Body of pancreas (tissue), 4 donors: ENCODE measurements at regions not wholly inside any gene's neighbourhood (a gene's known extent, or its start where the extent isn't known, plus 50 kb on each side); places are given as distances from the start of the nearest gene placed in this dataset.

ENCODE experiments used
- ATAC-seq: fragments of 150-250 bp; one replicate; pipeline ENCODE4 v1.9.1; 2016
- DNase-seq, 4 donors: peaks; one replicate each; pipeline ENCODE4 v3.0.0-alpha.2; 2019
- H3K27ac ChIP-seq, 4 donors: fragments of 200-600 bp; sonication (generic); 1 replicate in 3 of 4; 2 replicates in 1 of 4; pipeline versions ENCODE4 v1.5.1 to v1.6.1; 2016 to 2019; ENCODE audit warnings: mild to moderate bottlenecking in 1 of 4, mixed read lengths in 1 of 4, moderate library complexity in 1 of 4
- H3K27me3 ChIP-seq, 2 donors: fragments of 200-600 bp; sonication (generic); one replicate each; pipeline ENCODE4 v1.6.0; 2016; ENCODE audit warnings: mild to moderate bottlenecking in 1 of 2
- H3K36me3 ChIP-seq, 2 donors: fragments of 200-600 bp; sonication (generic); replicated peaks in 1 of 2; 2 replicates each; pipeline ENCODE4 v1.5.1; 2016; ENCODE audit warnings: low read depth in 2 of 2; ENCODE audit not compliant: insufficient read depth in 1 of 2
- H3K4me1 ChIP-seq: fragments of 200-600 bp; sonication (generic); one replicate; pipeline ENCODE4 v1.6.0; 2016
- H3K4me3 ChIP-seq, 2 donors: fragments of 200-600 bp; sonication (generic); 1 replicate in 1 of 2; 2 replicates in 1 of 2; pipeline ENCODE4 v1.5.1; 2016 to 2019
- H3K9me3 ChIP-seq, 3 donors: fragments of 200-600 bp; sonication (generic); 1 replicate in 2 of 3; 2 replicates in 1 of 3; pipeline ENCODE4 v1.5.1; 2016
- POLR2A ChIP-seq, 3 donors: fragments of 450-650 bp; IDR thresholded peaks; one replicate each; pipeline ENCODE4 v1.6.1; 2016; ENCODE audit warnings: antibody characterized with exemption in 3 of 3, mild to moderate bottlenecking in 2 of 3
- WGBS, 2 donors: methylation state at CpG; one replicate each; pipeline ENCODE4 v1.1.5; 2017; 5-methylcytosine and 5-hydroxymethylcytosine counted together
- intact Hi-C: fragments of 100-400 bp; cut with DNase I; formaldehyde crosslinking; loops from one replicate; pipeline ENCODE4 v1.15.1; 2023
- TF ChIP-seq, protein P1 (sequence below), 7 experiments: fragments of 450-650 bp in 4 of 7; fragments of 200-600 bp in 3 of 7; sonication (generic) in 3 of 7; IDR thresholded peaks; one replicate each; pipeline ENCODE4 v1.5.1; 2016 to 2019; ENCODE audit warnings: antibody characterized with exemption in 7 of 7

DNA sequence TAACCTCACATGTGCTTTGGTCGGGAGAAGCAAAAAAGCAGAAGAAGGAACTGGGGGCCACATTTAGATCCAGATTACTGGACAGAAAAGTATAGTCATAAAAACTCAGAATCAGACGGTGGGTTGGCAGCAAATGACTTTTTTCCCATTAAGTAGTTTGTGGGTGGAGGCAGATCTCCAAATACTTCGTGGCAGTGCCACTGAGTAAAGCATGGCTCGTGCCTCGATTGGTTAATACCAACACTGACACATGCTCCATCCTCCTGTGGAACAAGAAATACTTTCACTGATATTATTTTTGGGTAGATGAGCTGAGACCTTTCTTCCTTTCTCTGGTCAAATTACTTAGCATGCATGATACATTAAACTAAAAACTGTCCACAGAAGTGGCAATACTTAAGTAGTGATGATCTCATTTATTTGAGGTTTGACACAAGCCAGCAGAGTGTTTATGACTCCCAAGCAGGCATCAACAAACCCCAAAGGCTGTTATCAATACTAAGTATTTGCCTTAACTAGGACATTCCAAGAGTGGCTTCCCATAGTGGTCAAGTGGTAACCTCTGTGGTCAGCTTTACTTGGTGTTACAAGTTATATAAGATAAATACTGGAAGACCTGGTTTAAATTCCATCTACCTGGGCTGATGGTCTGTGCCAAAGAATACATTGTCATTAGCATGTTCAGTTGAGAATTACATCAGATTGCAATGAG, 500.0 kb upstream of the RUNX1 start:
- 83 to 92% methylated on average over 5 of the region's 5 CpGs for WGBS, 2 donors
- H3K27me3 ChIP-seq = no peaks in the 10 kb centered on the region
- H3K4me3 ChIP-seq = no peak overlapping the region
- H3K4me1 ChIP-seq = peaks cover 16% of the 10 kb centered on the region
- no peak for ATAC-seq
- H3K27ac ChIP-seq = no peak overlapping the region
- DNase-seq = no peak
- H3K36me3 ChIP-seq = no peaks in the 10 kb centered on the region
- no peak for TF ChIP-seq POLR2A (IDR thresholded peaks at IDR 0.05)
- TF ChIP-seq, protein P1, sequence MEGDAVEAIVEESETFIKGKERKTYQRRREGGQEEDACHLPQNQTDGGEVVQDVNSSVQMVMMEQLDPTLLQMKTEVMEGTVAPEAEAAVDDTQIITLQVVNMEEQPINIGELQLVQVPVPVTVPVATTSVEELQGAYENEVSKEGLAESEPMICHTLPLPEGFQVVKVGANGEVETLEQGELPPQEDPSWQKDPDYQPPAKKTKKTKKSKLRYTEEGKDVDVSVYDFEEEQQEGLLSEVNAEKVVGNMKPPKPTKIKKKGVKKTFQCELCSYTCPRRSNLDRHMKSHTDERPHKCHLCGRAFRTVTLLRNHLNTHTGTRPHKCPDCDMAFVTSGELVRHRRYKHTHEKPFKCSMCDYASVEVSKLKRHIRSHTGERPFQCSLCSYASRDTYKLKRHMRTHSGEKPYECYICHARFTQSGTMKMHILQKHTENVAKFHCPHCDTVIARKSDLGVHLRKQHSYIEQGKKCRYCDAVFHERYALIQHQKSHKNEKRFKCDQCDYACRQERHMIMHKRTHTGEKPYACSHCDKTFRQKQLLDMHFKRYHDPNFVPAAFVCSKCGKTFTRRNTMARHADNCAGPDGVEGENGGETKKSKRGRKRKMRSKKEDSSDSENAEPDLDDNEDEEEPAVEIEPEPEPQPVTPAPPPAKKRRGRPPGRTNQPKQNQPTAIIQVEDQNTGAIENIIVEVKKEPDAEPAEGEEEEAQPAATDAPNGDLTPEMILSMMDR (IDR thresholded peaks at IDR 0.05) = no peak
- no peaks in the 10 kb centered on the region for H3K9me3 ChIP-seq
- intact Hi-C loops = no loop called here

DNA sequence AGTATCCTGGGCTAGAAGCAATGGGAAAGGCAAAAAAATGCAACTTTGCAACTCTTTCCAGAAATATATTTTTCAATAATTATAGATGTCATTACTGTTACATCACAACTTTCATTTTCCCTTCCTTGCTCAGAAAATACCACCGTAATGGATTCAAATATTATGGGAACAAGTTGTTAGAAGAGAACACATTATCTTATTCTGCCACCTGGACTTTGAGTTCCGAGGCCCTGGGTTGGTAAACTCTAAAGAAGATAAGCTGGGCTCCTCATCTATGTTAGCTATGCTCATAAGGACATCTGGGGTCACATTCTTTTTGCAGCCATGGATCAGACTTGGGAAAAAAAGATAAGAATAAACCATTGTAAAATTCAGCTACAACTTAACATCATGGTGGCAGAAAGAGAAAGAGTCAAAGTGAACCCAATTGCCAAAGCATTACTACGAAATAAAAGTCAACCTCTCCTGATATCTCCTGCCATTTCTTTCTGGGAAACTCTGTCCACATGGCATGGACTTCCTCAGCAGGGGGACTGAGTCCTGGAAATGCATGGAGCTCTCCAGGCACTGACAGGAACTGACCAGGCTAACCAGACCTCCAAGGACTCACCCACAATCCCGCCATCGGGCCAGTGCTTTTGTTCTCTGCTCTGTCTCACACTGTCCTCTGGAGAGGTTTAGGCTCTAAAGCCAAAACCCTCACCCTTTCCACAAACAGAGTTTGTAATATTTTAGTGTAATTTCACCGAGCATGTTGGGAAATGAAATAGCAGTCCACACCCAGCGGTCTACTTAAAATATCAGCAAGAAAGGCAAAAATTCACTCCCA, 499.1 kb upstream of the RUNX1 start:
- ATAC-seq (peak; percentile 75), DNase-seq (peak in 3 of 4 donors; percentile 10 to 25 (median 20))
- no peak for TF ChIP-seq POLR2A (IDR thresholded peaks at IDR 0.05)
- TF ChIP-seq, protein P1 (IDR thresholded peaks at IDR 0.05) = no peak
- Histone ChIP-seq H3K27ac (no peak overlapping the region), H3K4me3 (no peak overlapping the region), H3K9me3 (no peaks in the 10 kb centered on the region), H3K4me1 (peaks cover 16% of the 10 kb centered on the region), H3K36me3 (no peaks in the 10 kb centered on the region), H3K27me3 (no peaks in the 10 kb centered on the region)
- intact Hi-C loops = no loop called here
- WGBS, 2 donors = 65 to 77% methylated on average over 7 of the region's 7 CpGs

DNA sequence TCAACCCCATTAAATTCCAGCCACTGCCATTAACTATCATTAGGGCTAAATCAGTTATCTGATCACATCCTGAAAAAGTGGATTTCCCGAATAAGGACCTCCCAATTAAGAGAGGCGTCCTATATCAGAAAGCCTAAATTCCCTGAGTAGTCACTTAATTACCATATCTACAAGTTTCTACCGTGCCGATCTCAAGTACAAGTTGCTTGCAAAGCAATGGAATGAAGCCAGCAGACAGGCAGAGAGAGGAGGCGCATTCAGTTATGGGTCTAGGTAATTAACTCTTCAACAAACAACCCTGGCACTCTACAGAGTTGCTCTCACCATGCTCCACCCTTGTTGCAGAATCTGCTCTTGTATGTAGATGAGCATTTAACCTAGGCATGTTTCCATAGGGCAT, 494.6 kb upstream of the RUNX1 start:
- TF ChIP-seq, protein P1 (IDR thresholded peaks at IDR 0.05) = no peak
- no peak for TF ChIP-seq POLR2A (IDR thresholded peaks at IDR 0.05)
- 68 to 72% methylated on average over 5 of the region's 5 CpGs for WGBS, 2 donors
- intact Hi-C loops = no loop called here
- ATAC-seq (no peak), DNase-seq (no peak)
- Histone ChIP-seq H3K4me3 (no peak overlapping the region), H3K27ac (no peak overlapping the region), H3K4me1 (peaks cover 13% of the 10 kb centered on the region), H3K9me3 (no peaks in the 10 kb centered on the region), H3K27me3 (no peaks in the 10 kb centered on the region), H3K36me3 (no peaks in the 10 kb centered on the region)

DNA sequence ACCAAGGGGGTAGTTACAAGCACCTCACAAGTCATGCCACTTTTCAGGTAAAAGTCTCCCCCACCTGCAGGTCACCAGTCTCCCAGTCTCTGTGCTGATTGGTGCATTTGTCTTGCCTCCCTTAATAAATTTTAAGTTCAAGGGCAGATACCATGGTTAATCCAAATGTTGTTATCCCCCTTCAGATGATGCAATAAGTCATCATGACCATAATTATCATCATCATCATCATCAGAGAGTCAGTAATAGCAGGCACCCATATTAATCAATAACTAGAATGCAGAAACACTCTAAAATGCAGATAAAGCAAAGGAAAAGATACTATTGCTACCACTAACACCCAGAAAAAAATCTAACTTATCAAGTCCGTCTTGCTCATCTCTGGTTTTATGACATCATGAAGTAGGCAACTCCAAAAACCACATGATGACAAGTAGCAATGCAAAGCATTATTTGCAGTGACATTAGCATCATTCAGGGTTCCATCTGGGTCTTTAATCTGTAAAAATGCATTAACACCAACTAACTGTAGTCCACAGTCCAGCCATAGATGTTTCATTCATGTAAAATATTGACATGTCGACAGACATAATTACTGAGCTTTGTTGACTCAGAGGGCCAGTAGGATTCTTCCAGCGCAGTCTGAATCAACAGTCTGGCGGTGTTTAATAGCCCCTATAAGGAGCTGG, 492.0 kb upstream of the RUNX1 start:
- Histone ChIP-seq H3K9me3 (no peaks in the 10 kb centered on the region), H3K27ac (no peak overlapping the region), H3K4me1 (no peaks in the 10 kb centered on the region), H3K4me3 (no peak overlapping the region), H3K27me3 (no peaks in the 10 kb centered on the region), H3K36me3 (no peaks in the 10 kb centered on the region)
- TF ChIP-seq, protein P1 (IDR thresholded peaks at IDR 0.05) = no peak
- no peak for TF ChIP-seq POLR2A (IDR thresholded peaks at IDR 0.05)
- no peak for ATAC-seq
- intact Hi-C loops = no loop called here
- no peak for DNase-seq
- 75 to 96% methylated on average over 4 of the region's 4 CpGs for WGBS, 2 donors
